HG03469 (cell line): ENCODE measurements at regions not wholly inside any gene's neighbourhood (a gene's known extent, or its start where the extent isn't known, plus 50 kb on each side); places are given as distances from the start of the nearest gene placed in this dataset.
"Not testable (repeated sequence)": the region's sequence is repeated elsewhere in the genome, so short reads cannot be mapped to it uniquely, and the experiment has no call there.

Experiments used
- ATAC-seq: cut with Tn5 transposase; IDR thresholded peaks from one replicate; pipeline ENCODE4 v1.9.1; 2021; ENCODE audit warnings: mild to moderate bottlenecking, moderate library complexity, moderate number of reproducible peaks; ENCODE audit not compliant: unreplicated experiment

DNA sequence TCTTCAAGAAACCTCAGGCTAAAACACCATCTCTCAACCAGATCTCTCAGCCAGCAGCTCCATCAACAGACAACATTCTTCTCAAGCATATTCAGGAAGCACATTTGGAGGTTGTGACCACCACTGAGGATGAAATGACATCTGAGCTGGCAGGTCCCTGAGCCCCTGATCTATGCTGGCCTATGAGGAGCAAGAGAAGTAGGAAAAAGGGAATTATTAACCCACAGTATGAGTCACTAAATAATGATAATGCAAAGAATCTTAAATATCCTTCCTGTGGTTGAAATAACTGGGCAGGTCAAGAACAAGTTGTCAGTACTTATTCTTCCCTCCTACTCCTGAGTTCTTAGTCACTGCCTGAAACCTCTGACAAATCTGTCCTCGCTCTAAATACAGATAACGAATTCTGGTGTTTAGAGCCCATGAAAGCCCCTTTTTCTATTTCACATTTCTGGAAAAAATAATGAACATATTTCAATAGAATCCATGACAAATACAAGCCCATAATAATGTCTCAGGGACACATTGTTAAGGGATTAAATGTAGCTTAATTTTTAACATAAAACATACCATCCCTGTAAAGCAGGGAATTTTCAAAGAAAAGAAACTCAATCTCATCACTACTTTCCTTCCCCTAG, 225.8 kb upstream of the IRS2 start:
- no peak for ATAC-seq

DNA sequence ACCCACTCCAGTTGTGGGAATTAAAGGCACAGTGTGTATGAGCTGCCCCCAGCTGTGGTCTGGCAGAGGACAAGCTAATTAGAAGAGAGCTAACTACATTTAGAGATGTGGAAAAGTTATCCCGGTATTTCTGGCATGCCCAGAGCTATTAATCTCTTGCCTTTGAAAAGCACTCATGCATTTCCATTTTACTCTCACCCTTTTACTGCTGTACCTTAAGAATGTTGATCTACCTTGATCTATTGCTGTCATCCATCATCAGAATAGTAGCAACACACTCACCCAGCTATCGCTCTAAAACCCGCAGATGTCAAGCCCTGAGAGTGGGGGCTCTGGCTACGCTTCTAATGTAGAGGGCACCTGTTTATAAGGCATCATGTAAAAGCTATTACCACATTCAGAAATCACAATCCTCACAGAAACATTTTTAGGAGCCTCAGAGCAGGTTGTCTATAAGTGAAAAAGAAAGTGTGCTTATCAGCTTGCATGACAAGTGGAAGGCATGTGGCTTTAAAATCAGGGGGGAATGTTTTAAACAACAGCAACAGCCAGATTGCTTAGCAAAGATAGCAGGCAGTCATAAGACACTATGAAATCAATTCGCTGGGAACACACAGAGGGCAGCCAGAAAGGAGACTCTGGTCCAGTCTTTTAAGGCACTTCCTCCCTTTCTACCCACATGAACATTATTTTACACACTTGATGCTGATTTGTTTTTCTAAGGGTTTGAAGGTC, 224.2 kb upstream of the IRS2 start:
- ATAC-seq, result no peak

DNA sequence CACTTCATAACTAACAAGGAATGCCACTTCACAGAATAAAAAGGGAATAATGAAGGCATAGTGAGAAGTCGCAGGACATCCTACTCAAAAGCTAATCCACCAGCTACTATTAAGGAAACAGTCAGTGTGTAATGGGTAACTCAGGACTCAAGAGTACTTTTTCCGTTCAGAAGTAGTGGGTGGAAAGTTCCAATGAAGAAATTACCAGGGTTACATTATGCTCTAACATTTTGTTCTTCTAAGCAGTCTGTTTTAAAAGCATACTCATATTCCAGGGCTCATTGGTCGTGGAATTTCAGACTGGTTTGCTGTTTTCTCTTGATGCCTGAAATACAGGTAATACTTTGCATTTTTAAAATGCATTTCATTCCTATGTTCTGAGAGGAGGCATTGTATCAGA, 222.4 kb upstream of the IRS2 start:
- no peak for ATAC-seq

DNA sequence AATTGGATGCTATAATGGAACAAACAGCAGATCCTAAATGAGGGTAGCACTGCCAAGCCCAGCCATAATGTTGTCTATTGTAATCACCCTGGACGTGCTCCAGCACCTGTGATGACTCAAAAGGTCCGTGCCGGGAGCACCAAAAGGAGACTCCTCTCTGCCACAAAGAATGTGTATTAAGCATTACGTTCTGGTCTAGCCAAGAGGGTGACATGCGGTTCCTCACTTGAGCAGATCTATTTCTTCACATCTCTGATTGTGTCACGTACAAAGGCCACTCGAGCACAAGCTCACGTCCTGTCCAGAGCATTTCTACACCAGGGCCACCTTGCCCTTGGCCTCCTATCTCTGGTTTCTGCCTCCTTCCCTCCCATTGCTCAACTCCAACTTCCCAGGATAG, 219.9 kb upstream of the IRS2 start:
- ATAC-seq, result no peak

DNA sequence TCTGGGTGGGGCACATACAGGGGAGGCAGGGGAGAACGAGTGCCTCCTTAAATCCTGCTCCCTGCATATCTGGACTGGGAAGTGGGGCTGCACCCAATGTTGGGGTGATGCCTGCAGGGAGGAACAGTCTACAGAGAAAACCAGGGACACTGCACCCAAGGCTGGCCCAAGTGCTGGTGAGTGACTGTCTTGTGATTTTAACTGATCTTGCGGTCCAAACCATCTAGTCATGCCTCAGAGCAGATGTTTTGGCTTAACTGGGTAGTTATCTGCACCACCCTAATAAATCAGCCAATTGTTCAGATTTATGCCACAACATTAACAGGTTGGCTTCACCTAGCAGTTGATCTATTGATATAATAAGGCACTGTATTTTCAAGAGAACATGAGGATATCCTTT, 219.2 kb upstream of the IRS2 start:
- ATAC-seq, result no peak

DNA sequence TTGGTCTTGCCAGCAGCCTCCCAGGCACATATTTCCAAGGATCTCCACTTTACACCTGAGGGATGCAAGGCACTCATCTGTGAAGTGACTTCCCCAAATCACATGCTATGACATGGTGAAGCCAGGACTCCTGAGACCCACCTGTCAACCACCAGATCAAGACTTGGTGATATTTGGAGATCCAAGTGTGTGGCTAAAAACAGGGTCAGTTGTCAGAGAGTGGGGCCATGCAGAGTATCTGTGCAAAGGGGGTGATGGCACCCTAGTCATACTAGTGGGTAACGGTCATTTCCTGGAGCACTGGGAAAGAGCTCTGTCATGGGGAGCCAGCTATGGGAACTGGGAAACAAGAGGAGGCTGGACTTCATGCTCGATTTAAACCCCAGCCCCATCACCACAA, 218.4 kb upstream of the IRS2 start:
- ATAC-seq, result no peak

DNA sequence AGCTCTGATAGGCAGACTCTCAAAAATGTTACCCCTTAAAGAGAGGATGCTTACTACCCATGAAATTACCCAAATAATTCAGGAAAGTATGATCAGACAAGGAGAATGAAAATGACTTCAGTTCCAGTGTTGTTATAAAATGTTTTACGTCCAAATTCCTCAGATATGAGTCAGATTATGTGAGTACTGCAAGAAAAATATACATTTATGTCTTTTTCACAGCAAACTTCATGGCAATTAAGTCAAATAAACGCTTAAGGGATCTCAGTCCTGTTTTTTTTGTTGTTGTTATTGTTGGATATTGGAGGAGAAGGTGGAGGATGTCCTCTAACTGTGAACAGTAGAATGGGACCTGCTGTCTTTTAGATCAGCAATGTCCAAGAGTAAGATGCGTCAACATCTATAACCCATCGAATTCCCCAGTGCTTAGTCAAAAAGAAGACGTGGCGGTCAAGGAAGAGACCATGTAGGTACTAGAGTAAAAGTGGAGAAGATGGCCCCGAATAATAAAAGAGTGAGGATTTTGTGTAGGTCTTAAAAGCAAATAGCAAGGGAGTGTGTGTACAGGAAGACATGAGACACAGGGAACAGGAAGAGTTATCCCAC, 215.4 kb upstream of the IRS2 start:
- no peak for ATAC-seq

DNA sequence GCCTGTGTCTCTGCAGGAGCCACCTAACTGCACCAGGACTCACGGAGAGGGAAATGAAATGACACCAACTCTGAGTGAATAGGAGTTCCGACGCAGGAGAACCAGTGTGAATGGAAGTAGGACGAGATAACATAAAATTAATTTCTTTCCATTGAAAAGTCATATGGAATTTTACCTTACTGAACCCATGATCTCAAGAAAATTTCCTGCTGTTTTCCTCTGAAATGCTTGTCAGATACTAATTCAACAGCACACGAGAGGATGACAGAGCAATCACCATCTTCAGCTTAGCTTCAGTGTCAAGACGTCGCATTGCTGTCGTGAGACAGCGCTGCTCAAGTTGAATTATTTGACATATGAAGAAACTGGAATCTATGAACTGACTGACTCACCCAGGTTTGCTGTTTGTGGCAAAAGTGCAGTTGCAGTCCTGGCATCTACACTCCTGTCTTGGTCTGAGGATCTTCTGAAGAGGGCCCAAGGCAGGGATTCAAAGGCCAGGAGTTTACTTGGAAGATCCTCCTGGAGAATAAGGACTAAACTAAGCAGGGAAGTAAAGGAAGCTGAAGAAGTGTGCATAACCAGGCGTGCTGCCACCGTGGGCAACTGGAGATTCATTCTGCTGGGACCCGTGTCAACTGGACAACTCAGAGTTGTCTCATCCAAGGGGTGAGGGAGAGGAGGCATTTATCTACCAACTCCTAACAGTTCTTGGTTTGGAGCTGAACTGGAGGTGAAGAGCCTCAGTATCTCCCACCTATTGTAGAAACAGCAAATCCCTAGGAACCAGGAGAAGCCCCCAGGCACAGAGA, 214.4 kb upstream of the IRS2 start:
- no peak for ATAC-seq

DNA sequence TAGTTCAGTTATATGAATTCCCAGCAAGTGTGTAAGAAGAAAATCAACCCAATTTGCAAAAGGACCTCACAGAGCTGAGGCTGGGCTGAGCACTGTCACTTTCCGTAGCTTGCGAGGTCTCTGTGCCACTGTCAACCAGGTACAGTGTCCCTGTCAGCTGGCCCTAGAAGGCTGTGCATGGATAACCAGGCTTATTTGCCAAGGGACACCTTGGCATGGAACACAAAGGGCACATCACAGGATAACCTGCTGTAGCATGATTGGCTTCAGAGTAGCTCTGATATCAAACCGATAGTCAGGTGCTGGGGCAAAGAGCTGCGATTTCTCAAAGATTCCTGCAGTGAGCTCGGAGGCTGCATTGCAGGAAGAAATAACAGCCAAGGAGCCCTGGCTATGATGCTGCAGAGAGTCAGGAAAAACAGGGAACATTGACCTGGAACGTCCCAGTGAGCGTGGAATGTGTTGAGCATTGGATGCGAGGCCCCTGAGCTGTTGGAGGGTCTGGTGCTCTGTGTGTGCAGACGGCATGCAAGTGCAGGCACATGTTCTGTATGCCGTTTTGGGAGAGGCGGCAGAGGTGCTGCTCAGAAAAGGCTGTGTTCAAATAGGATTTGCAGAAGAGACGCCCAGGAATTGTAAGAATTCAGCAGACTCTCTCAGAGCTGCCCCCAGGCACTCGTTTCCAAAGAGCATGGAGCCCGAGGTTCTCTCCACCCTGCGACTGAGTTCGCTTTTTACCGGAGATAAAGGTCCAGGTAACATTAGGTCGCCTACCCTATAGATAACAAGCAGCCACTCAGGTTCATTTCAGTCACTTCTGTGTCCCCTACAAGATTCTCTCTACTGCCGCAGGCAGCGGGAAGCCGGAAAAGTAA, 213.5 kb upstream of the IRS2 start:
- ATAC-seq, result no peak

DNA sequence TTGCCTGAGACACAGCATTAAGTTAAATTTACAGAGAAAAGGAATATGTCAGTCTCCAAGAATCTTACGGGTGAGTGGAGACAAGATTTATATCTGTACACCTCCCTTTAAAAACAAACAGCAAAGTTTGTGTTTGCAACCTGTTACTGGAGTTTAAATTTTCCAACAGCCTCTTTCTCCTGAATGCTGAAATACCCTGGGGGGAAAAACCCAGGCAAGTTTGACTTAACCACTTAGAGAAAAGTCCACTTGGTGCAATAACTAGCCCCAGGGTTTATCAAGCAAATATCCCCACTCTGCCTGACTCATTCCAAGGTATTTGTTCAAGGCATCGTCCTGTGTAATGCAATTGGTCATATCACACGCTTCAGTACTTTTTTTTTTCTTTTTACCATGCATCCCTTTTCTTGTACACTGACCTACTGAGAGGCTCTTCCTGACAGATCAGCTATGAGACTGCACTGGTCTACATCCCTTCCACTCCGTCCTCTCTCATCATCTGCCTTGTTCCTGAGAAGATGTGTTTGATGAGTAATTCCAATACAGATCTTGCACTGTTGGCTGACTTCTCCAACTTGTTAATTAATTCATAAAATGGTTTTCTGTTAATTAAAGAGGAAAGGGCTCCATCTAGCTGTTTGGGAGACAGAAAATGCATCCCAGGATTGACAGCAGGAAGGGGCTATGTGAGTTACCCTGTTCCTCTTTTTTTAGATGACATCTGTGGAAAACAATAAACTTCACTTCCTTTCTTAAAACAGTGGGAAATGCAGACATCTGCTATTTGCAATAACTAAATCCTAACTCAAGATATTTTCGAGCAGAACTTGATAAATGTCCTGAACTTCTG, 212.5 kb upstream of the IRS2 start:
- no peak for ATAC-seq

DNA sequence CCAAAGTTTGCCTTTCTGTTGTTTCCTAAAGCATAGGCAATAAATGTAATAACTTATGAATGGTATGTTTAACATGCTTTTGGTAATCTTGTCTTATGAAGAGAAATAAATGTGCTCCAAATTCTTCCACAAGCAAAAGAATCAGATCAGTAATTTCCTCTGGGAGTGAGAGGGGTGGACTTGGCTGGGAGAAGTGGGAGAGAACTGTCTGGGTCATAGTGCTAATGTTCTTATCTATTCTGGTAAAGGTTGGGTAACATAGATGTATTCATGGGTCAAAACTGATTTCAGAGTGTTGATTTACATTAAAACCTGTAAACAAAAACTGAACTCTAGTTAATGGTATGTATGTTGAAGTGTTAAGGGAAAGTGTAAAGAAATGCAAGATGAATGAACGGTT, 211.7 kb upstream of the IRS2 start:
- ATAC-seq, result no peak

DNA sequence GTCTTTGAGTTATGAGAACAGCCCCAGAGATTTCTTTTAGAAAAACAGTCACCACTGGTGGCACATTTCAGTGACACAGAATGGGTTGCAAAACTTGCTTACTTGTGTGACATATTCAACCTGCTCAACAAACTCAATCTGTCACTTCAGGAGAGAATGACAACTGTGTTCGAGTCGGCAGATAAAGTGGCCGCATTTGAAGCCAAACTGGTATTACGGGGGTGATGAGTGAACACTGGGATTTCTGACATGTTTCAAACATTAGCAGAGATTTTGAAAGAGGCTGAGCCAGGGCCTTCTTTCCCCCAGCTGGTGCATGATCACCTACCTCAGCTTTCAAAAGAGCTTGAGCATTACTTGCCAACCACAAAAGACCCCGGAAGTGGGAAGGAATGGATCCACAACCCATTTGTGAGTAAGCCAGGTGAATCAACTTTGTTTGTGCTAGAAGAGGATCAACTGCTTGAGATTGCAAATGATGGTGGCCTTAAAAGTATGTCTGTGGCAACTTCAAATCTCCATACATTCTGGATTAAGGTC, 210.7 kb upstream of the IRS2 start:
- not testable (repeated sequence) for ATAC-seq

DNA sequence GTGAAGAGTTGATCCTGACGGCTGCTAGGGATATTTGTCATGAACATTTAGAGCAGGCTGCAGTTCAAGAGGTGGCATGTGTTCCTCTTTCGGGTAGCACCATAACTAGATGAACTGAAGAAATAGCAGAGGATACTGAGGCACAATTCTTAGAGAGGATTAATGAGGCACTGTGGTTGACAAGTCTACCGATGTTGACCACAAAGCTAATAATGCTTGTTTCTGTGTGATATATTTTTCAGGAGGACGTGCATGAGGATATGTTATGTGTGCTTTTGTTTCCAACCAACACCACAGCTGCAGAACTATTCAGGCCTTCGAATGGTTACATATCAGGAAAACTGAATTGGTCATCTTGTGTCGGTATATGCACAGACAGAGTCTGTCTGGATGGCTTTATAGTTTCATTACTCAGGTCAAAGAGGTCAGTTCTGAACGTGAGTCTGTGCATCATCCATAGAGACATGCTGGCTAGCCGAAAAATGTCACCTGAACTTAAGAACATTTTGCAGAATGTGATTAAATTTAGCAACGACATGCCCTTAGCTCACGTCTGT, 210.1 kb upstream of the IRS2 start:
- no peak for ATAC-seq

DNA sequence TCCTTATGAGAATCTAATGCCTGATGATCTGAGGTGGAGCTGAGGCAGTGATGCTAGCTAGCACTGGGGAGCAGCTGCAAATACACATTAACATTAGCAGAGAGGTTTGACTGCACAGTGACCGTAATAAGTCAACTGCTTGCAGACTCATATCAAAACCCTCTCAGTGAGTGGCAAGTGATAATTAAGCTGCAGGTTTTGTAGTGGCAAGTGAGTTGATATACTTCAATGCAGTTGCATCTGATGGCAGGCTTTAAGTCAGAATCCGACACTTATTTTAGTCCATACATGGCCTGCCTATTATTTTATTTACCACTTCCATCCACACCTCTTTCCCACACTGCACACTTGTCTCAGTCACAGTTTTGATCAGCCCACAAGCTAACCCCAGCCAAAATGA, 209.2 kb upstream of the IRS2 start:
- no peak for ATAC-seq

DNA sequence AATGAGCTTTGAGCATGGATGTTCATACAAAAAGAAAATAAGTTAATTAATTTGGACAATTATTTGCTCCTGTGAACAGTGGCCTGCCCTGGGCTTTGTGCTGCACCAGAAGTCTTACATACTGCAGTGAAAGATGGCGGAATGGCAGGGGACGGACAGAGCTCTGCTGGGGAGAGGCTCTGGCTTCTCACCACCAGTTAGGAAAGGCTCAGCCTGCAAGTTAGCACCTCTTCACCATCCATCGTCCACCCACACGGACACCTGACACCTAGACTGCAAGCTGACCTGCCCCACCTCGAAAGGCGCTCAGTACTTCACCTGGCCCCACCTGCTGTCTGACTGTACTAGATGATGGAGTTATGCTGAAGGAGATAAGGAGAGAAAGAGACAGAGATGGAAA, 203.9 kb upstream of the IRS2 start:
- ATAC-seq, result no peak

DNA sequence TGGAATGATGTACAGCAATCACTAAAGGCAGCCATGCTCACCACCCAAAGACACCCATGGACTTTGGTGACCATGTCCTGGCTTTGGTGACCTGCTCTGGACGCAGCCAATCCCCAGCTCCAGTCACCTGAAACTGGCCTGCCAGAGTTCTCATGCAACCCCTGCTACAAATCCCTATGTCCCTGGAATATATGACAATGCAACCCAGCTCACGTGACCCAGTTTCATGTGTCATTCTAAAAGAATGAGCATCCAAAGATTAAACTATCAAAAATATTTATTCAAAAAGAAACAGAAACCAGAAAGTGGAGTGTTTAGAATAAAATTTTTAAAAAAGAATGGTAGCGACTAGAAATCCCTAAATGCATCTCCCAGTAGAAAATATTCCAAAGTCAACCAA, 203.3 kb upstream of the IRS2 start:
- no peak for ATAC-seq

DNA sequence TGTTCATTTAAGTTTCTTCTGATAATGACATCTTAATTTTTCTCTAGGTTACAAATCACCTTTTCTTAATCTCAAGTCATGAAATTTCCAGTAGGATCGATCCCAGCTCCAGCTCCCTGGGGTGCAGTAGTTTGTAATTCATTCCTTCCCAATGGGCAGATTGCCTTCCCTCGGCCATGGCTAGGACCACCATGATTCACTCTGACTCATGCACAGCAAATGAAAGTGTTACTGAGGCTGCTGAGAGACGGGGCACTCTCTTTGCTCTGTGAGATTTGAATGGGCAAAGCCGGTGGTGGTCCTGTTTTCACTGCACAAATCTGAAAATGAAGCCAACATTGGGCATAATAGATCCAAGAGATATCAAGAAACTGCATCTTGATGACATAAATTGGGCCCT, 202.8 kb upstream of the IRS2 start:
- ATAC-seq, result no peak

DNA sequence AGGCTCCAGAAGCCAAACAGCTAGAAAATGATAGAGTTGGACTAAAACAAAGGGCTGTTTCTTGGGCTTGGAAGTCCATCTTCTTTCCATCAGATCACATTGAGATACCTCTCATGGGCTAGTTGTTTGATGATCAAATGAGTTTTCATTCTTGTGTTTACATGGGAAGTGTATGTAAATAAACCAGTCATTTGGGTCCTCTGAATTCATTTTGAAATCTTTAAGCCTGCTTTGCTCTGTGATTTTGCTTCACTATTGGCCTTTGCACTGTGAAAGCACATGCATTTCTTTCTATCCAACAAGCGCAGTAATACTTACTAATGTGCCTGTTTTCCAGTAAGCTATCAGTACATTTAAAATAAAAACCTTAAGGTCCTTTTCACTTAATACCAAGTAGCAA, 200.5 kb upstream of the IRS2 start:
- no peak for ATAC-seq

DNA sequence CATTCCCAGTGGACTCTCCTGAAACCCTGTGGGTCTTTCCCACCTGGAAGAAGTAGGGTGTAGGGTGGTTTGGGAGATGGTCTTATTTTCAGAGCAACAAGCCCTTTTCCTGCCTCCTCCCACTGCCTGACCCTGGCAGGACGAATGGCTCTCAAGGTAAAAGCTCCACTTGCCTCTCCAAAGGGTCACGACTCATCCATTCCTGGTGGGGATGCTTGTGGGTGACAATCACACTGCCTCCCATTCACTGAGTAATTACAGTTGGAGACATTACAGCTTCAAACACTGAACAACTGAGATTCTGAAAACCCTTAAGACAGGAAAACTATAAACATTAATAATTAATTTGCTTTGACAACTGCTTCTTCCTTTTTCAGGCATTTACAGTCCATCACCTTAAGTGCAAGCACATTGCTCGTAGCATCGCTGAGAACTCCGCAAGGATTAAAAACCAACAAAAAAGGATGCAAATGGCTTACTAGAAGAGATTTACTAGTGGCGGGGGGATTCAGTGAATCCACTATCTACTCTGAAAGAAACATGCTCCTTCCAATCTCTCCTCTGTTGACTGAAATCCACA, 199.6 kb upstream of the IRS2 start:
- ATAC-seq, result no peak
